Activated CD8-positive, alpha-beta T cell treated with anti-CD3 and anti-CD28 coated beads, Interleukin-2, amount 10 ng/mL, durations not matched to agents 7 days and 5 days (primary cell): ENCODE measurements at regions not wholly inside any gene's neighbourhood (a gene's known extent, or its start where the extent isn't known, plus 50 kb on each side); places are given as distances from the start of the nearest gene placed in this dataset.

ENCODE experiments used
- ATAC-seq: fragments of 150-1000 bp; cut with Tn5 transposase; one replicate; pipeline ENCODE4 v1.10.0; 2021; ENCODE audit warnings: moderate library complexity
- CTCF ChIA-PET: fragments of 350-600 bp; sonication (Branson Sonifier 250); formaldehyde crosslinking; loops from one replicate; lab custom pipeline; 2021; ENCODE audit warnings: antibody characterized with exemption; lab: Charles Lee
- POLR2A ChIA-PET: fragments of 350-600 bp; sonication (Branson Sonifier 250); formaldehyde crosslinking; loops from one replicate; lab custom pipeline; 2021; ENCODE audit warnings: antibody characterized with exemption; lab: Charles Lee
- DNase-seq: peaks from one replicate; pipeline ENCODE4 v3.0.0-alpha.2; 2020
- H3K27ac Mint-ChIP-seq: one replicate; pipeline ENCODE4 v1.8.0; 2021; ENCODE audit warnings: mild to moderate bottlenecking, mixed read lengths
- H3K27me3 Mint-ChIP-seq: one replicate; pipeline ENCODE4 v1.8.0; 2021; ENCODE audit warnings: low read depth, mixed read lengths
- H3K36me3 Mint-ChIP-seq: one replicate; pipeline ENCODE4 v1.8.0; 2021; ENCODE audit warnings: low read depth, mixed read lengths
- H3K4me1 Mint-ChIP-seq: one replicate; pipeline ENCODE4 v1.8.0; 2021; ENCODE audit warnings: low read depth, mixed read lengths
- H3K4me3 Mint-ChIP-seq: one replicate; pipeline ENCODE4 v1.8.0; 2021; ENCODE audit warnings: mild to moderate bottlenecking, mixed read lengths
- H3K9me3 Mint-ChIP-seq: one replicate; pipeline ENCODE4 v1.8.0; 2022; ENCODE audit warnings: mixed read lengths; ENCODE audit not compliant: insufficient read depth

DNA sequence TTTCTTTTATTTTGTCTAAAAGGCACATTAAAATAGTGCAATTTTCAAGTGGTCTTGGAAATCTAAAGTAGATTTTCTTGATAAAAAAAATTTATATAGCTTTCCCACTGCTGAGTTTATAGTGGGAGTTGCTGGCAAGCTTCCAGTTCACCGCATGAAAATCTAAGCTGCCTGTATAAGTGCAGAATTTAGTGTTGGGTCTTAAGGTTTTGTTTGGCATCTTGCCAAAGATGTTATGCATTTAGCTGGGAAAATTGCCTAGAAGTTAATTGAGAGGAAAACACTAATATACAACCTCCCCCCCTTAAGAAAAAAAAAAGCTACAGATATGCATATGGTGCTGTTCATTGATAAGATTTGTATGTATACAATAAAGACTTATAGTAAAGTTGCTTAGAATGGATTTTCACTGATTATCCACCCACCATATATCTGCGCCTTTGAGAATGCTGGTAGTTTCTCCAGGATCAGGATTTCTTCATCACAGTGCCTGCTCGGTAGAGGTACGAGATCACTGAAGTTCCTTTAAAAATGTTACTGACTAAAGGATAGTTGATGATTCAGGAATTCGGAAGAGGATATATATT, 803.2 kb upstream of the POU3F3 start:
- POLR2A ChIA-PET: no interaction called here

DNA sequence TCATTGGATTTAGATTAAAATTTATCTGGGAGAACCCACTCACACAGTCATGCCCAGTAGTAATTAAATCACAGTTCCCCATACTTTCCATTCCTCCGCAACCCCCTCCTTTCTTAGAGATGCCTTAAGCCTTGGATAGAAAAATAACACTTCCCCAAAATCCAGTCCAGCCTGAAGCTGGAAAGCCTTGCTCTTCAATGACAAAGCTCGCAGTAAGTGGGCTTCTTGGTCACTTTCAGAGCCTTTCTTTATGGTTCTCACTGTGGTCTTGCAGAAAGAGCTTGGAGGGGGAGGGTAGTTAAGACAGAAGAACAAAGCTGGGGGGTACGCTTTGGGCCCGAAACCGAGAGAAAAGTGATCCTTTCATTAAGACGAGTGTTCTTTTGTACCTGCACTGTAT, 802.1 kb upstream of the POU3F3 start:
- POLR2A ChIA-PET: no interaction called here
- DNase-seq: no peak
- CTCF ChIA-PET: no interaction called here
- H3K36me3 Mint-ChIP-seq: no peaks in the 10 kb centered on the region
- no peak overlapping the region for H3K4me3 Mint-ChIP-seq
- H3K27ac Mint-ChIP-seq: no peak overlapping the region
- H3K4me1 Mint-ChIP-seq: no peaks in the 10 kb centered on the region
- no peaks in the 10 kb centered on the region for H3K27me3 Mint-ChIP-seq
- H3K9me3 Mint-ChIP-seq: no peaks in the 10 kb centered on the region
- ATAC-seq: no peak

More for the DNA sequence above, 803.2 kb upstream of the POU3F3 start:
- CTCF ChIA-PET: no interaction called here
- Mint-ChIP-seq H3K4me1 (no peaks in the 10 kb centered on the region), H3K9me3 (no peaks in the 10 kb centered on the region), H3K4me3 (no peak overlapping the region), H3K27me3 (no peaks in the 10 kb centered on the region), H3K27ac (no peak overlapping the region), H3K36me3 (no peaks in the 10 kb centered on the region)
- ATAC-seq: no peak
- no peak for DNase-seq

GRCh38 chr2:104052356-104052755, 801.6 kb upstream of the POU3F3 start:
- H3K4me1 Mint-ChIP-seq: no peaks in the 10 kb centered on the region
- no peak for DNase-seq
- ATAC-seq: no peak
- no peak overlapping the region for H3K27ac Mint-ChIP-seq
- ChIA-PET POLR2A (no interaction called here), CTCF (no interaction called here)
- H3K27me3 Mint-ChIP-seq: no peaks in the 10 kb centered on the region
- no peaks in the 10 kb centered on the region for H3K36me3 Mint-ChIP-seq
- no peak overlapping the region for H3K4me3 Mint-ChIP-seq
- no peaks in the 10 kb centered on the region for H3K9me3 Mint-ChIP-seq

- no peak for DNase-seq
- no peak overlapping the region for H3K27ac Mint-ChIP-seq
- no peak for ATAC-seq
- no peaks in the 10 kb centered on the region for H3K27me3 Mint-ChIP-seq
- CTCF ChIA-PET: no interaction called here
- H3K36me3 Mint-ChIP-seq: no peaks in the 10 kb centered on the region
- H3K4me1 Mint-ChIP-seq: no peaks in the 10 kb centered on the region
- POLR2A ChIA-PET: no interaction called here
- H3K4me3 Mint-ChIP-seq: no peak overlapping the region
- H3K9me3 Mint-ChIP-seq: no peaks in the 10 kb centered on the region
Measured at GRCh38 chr2:104056451-104056850, 797.5 kb upstream of the POU3F3 start.

- ChIA-PET CTCF (no interaction called here), POLR2A (no interaction called here)
- Mint-ChIP-seq H3K4me3 (no peak overlapping the region), H3K36me3 (no peaks in the 10 kb centered on the region), H3K27ac (no peak overlapping the region), H3K4me1 (no peaks in the 10 kb centered on the region), H3K27me3 (no peaks in the 10 kb centered on the region), H3K9me3 (no peaks in the 10 kb centered on the region)
- no peak for DNase-seq
- ATAC-seq: no peak
Measured at GRCh38 chr2:104068665-104069064, 785.2 kb upstream of the POU3F3 start.

DNA sequence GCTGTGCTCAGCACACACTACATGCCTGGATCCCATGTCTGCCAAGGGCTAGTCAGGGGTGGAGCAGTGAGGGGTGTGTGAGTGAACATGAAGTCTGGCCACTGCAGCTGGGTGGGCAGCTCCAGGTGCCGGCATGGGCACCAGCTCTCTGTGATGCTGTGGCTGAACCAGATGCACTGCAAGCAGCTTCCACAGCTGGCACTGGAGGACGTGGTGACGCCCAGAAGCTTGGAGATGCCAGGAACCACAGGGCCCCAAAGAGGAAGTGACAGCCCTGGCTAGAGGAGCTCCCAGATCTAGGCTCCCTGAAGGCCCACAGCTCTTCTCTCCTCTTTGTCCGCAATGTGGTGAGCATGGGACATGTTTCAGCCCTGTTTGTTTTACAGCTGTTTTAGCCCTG, 776.3 kb upstream of the POU3F3 start:
- ATAC-seq (no peak), DNase-seq (no peak)
- ChIA-PET POLR2A (no interaction called here), CTCF (no interaction called here)
- Mint-ChIP-seq H3K9me3 (no peaks in the 10 kb centered on the region), H3K36me3 (no peaks in the 10 kb centered on the region), H3K4me3 (no peak overlapping the region), H3K4me1 (no peaks in the 10 kb centered on the region), H3K27ac (no peak overlapping the region), H3K27me3 (no peaks in the 10 kb centered on the region)

GRCh38 chr2:104078431-104079157, 775.3 kb upstream of the POU3F3 start:
- DNase-seq: no peak
- Mint-ChIP-seq H3K27me3 (no peaks in the 10 kb centered on the region), H3K4me1 (no peaks in the 10 kb centered on the region), H3K9me3 (peaks cover 3% of the 10 kb centered on the region), H3K36me3 (no peaks in the 10 kb centered on the region), H3K4me3 (no peak overlapping the region), H3K27ac (no peak overlapping the region)
- CTCF ChIA-PET: no interaction called here
- no peak for ATAC-seq
- POLR2A ChIA-PET: no interaction called here

DNA sequence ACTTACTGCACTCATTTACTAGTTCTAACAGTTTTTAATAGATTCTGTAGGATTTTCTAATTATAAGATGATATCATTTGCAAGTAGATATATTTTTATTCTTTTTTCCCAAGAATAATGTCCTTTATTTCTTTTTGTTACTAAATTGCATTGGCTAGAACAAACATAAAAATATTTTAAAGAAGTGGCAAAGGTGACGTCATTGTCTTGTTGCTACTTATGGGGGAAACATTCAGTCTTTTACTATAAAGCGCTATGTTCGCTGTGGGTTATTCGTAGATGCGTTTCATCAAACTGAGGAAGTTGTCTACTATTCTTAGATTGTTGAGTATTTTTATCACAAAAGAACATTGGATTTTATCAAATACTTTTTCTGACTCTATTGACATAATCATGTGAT, 765.2 kb upstream of the POU3F3 start:
- CTCF ChIA-PET: no interaction called here
- H3K4me1 Mint-ChIP-seq: no peaks in the 10 kb centered on the region
- no peak overlapping the region for H3K4me3 Mint-ChIP-seq
- ATAC-seq (no peak), DNase-seq (no peak)
- H3K9me3 Mint-ChIP-seq: peaks cover 13% of the 10 kb centered on the region
- H3K27ac Mint-ChIP-seq: no peak overlapping the region
- POLR2A ChIA-PET: no interaction called here
- H3K36me3 Mint-ChIP-seq: no peaks in the 10 kb centered on the region
- H3K27me3 Mint-ChIP-seq: no peaks in the 10 kb centered on the region

GRCh38 chr2:104090407-104090806, 763.5 kb upstream of the POU3F3 start:
- CTCF ChIA-PET: no interaction called here
- ATAC-seq: no peak
- Mint-ChIP-seq H3K27ac (no peak overlapping the region), H3K36me3 (no peaks in the 10 kb centered on the region), H3K9me3 (peaks cover 21% of the 10 kb centered on the region), H3K4me1 (no peaks in the 10 kb centered on the region), H3K27me3 (no peaks in the 10 kb centered on the region), H3K4me3 (no peak overlapping the region)
- DNase-seq: no peak
- POLR2A ChIA-PET: no interaction called here

DNA sequence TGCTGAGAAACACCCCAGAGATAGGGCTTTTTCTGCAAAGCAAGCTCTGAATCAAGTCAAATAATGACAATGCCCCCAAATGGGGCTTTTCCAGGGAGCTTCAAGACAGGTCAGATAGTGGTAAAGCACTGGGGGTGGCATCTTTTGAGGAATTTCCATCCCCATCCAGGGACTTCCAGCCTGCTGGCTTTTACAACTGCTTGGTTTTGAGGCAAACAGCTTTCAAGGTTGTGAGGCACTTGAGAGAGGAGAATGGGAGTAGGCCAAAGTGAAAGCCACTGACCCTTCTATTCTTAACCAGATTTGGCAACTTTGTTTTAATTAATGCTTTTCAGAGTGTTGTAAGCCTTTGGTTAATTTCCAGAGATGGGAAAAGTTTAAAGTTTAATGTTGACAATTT, 762.0 kb upstream of the POU3F3 start:
- CTCF ChIA-PET: no interaction called here
- no peaks in the 10 kb centered on the region for H3K36me3 Mint-ChIP-seq
- DNase-seq (no peak), ATAC-seq (no peak)
- H3K27ac Mint-ChIP-seq: no peak overlapping the region
- H3K4me3 Mint-ChIP-seq: no peak overlapping the region
- H3K9me3 Mint-ChIP-seq: peaks cover 21% of the 10 kb centered on the region
- no peaks in the 10 kb centered on the region for H3K27me3 Mint-ChIP-seq
- POLR2A ChIA-PET: no interaction called here
- no peaks in the 10 kb centered on the region for H3K4me1 Mint-ChIP-seq

GRCh38 chr2:104092886-104093285, 761.0 kb upstream of the POU3F3 start:
- ChIA-PET CTCF (no interaction called here), POLR2A (no interaction called here)
- ATAC-seq: no peak
- Mint-ChIP-seq H3K9me3 (peaks cover 21% of the 10 kb centered on the region), H3K27me3 (no peaks in the 10 kb centered on the region), H3K4me1 (no peaks in the 10 kb centered on the region), H3K27ac (no peak overlapping the region), H3K36me3 (no peaks in the 10 kb centered on the region), H3K4me3 (no peak overlapping the region)
- DNase-seq: no peak

GRCh38 chr2:104102615-104103014, 751.3 kb upstream of the POU3F3 start:
- no peaks in the 10 kb centered on the region for H3K4me1 Mint-ChIP-seq
- no peaks in the 10 kb centered on the region for H3K27me3 Mint-ChIP-seq
- ChIA-PET POLR2A (no interaction called here), CTCF (no interaction called here)
- H3K36me3 Mint-ChIP-seq: no peaks in the 10 kb centered on the region
- no peaks in the 10 kb centered on the region for H3K9me3 Mint-ChIP-seq
- H3K27ac Mint-ChIP-seq: no peak overlapping the region
- DNase-seq (no peak), ATAC-seq (no peak)
- no peak overlapping the region for H3K4me3 Mint-ChIP-seq

- Mint-ChIP-seq H3K27me3 (no peaks in the 10 kb centered on the region), H3K4me3 (no peak overlapping the region), H3K36me3 (no peaks in the 10 kb centered on the region), H3K9me3 (no peaks in the 10 kb centered on the region), H3K27ac (no peak overlapping the region), H3K4me1 (no peaks in the 10 kb centered on the region)
- DNase-seq (no peak), ATAC-seq (no peak)
- ChIA-PET CTCF (no interaction called here), POLR2A (no interaction called here)
Measured at GRCh38 chr2:104109356-104109755, 744.6 kb upstream of the POU3F3 start.
